IMR-90 (cell line): ENCODE measurements at regions not wholly inside any gene's neighbourhood (a gene's known extent, or its start where the extent isn't known, plus 50 kb on each side); places are given as distances from the start of the nearest gene placed in this dataset.

ENCODE experiments used
- ATAC-seq: fragments of 200-7000 bp; cut with Tn5 transposase; 2 replicates; pipeline ENCODE4 v1.9.1; 2020; ENCODE audit warnings: low read depth, mild to moderate bottlenecking, moderate library complexity
- BruUV-seq: library from RNA; stranded (reverse); fragments of 400-500 nt; replicated peaks from 2 replicates; lab custom pipeline; 2021; lab: Mats Ljungman, UMichigan
- CTCF ChIA-PET: fragments of 300-600 bp; formaldehyde crosslinking; extraction: SDS; loops from one replicate; lab custom pipeline; 2021; ENCODE audit warnings: antibody characterized with exemption; lab: Yijun Ruan, JAX
- POLR2A ChIA-PET: fragments of 300-600 bp; sonication (Branson Sonifier 250); formaldehyde crosslinking; loops from one replicate; lab custom pipeline; 2022; ENCODE audit warnings: antibody characterized with exemption; ENCODE audit not compliant: unreplicated experiment; lab: Charles Lee
- DNase-seq: peaks from one replicate; pipeline ENCODE4 v3.0.0; 2013
- H2AFZ ChIP-seq: replicated peaks from 2 replicates; pipeline ENCODE3; 2013; ENCODE audit warnings: low read length, mild to moderate bottlenecking; ENCODE audit not compliant: poor library complexity
- H2AK5ac ChIP-seq: 2 replicates; pipeline ENCODE4 v1.6.1; 2013; ENCODE audit warnings: low read depth, low read length, inconsistent platforms
- H2AK9ac ChIP-seq: replicated peaks from 2 replicates; pipeline ENCODE3; 2013; ENCODE audit warnings: mild to moderate bottlenecking, low read depth, low read length, moderate library complexity; ENCODE audit not compliant: poor library complexity
- H2BK120ac ChIP-seq: 2 replicates; pipeline ENCODE4 v1.6.1; 2013; ENCODE audit warnings: low read depth, low read length, inconsistent platforms
- H2BK15ac ChIP-seq: 3 replicates; pipeline ENCODE4 v1.6.1; 2013; ENCODE audit warnings: low read depth, low read length, inconsistent platforms
- H2BK20ac ChIP-seq: 2 replicates; pipeline ENCODE4 v1.6.1; 2013; ENCODE audit warnings: low read depth, mild to moderate bottlenecking, inconsistent platforms, low read length, moderate library complexity
- H2BK5ac ChIP-seq: 2 replicates; pipeline ENCODE4 v1.6.1; 2013; ENCODE audit warnings: mild to moderate bottlenecking, low read depth, low read length, inconsistent platforms; ENCODE audit not compliant: poor library complexity, severe bottlenecking
- H3K14ac ChIP-seq: replicated peaks from 2 replicates; pipeline ENCODE4 v1.6.1; 2013; ENCODE audit warnings: low read depth, low read length, inconsistent platforms
- H3K18ac ChIP-seq: 2 replicates; pipeline ENCODE4 v1.6.1; 2013; ENCODE audit warnings: low read depth, low read length, control low read depth
- H3K23ac ChIP-seq: 2 replicates; pipeline ENCODE4 v1.6.1; 2013; ENCODE audit warnings: low read depth, low read length, inconsistent platforms
- H3K27ac ChIP-seq: 2 replicates; pipeline ENCODE4 v1.5.1; 2013; ENCODE audit warnings: mild to moderate bottlenecking, control low read depth, low read length; ENCODE audit not compliant: insufficient read depth
- H3K27me3 ChIP-seq: 2 replicates; pipeline ENCODE4 v1.6.1; 2013; ENCODE audit warnings: low read length; ENCODE audit not compliant: control insufficient read depth, insufficient read depth
- H3K36me3 ChIP-seq: 2 replicates; pipeline ENCODE4 v1.6.1; 2013; ENCODE audit warnings: low read length, mixed read lengths; ENCODE audit not compliant: control insufficient read depth, insufficient read depth
- H3K4ac ChIP-seq: 2 replicates; pipeline ENCODE4 v1.6.1; 2013; ENCODE audit warnings: low read depth, low read length, inconsistent platforms
- H3K4me1 ChIP-seq: 2 replicates; pipeline ENCODE4 v1.6.1; 2013; ENCODE audit warnings: low read length, mixed read lengths; ENCODE audit not compliant: control insufficient read depth, insufficient read depth
- H3K4me2 ChIP-seq: 2 replicates; pipeline ENCODE4 v1.6.1; 2013; ENCODE audit warnings: low read depth, mild to moderate bottlenecking, control low read depth, low read length, moderate library complexity
- H3K4me3 ChIP-seq: 2 replicates; pipeline ENCODE4 v1.5.1; 2013; ENCODE audit warnings: low read depth, mild to moderate bottlenecking, control low read depth, low read length, moderate library complexity; ENCODE audit not compliant: insufficient read depth
- H3K56ac ChIP-seq: 2 replicates; pipeline ENCODE4 v1.6.1; 2013; ENCODE audit warnings: low read length, inconsistent platforms; ENCODE audit not compliant: insufficient read depth; ENCODE audit errors: extremely low read depth
- H3K79me1 ChIP-seq, 2 experiments: 2 replicates each; pipeline ENCODE4 v1.6.1; 2013; ENCODE audit warnings: low read length in 2 of 2, inconsistent platforms in 1 of 2, low read depth in 1 of 2
- H3K9ac ChIP-seq: 2 replicates; pipeline ENCODE4 v1.6.1; 2013; ENCODE audit warnings: low read depth, low read length, control low read depth
- H3K9me1 ChIP-seq: 2 replicates; pipeline ENCODE4 v1.6.1; 2013; ENCODE audit warnings: low read length, inconsistent platforms; ENCODE audit not compliant: insufficient read depth
- H3K9me3 ChIP-seq: 2 replicates; pipeline ENCODE4 v1.6.1; 2013; ENCODE audit warnings: low read length; ENCODE audit not compliant: control insufficient read depth, insufficient read depth
- H4K20me1 ChIP-seq: 2 replicates; pipeline ENCODE4 v1.6.1; 2013; ENCODE audit warnings: low read length, inconsistent platforms; ENCODE audit not compliant: insufficient read depth
- H4K5ac ChIP-seq: 2 replicates; pipeline ENCODE4 v1.6.1; 2013; ENCODE audit warnings: mild to moderate bottlenecking, low read depth, low read length, control low read depth
- H4K8ac ChIP-seq, 2 experiments: 2 replicates each; pipeline ENCODE4 v1.6.1; 2013; ENCODE audit warnings: low read depth in 2 of 2, low read length in 2 of 2, control low read depth in 1 of 2, inconsistent platforms in 1 of 2
- H4K91ac ChIP-seq: 2 replicates; pipeline ENCODE4 v1.6.1; 2013; ENCODE audit warnings: low read depth, low read length, inconsistent platforms; ENCODE audit not compliant: insufficient read depth
- BHLHE40 ChIP-seq: fragments of 150-350 bp; IDR thresholded peaks from 2 replicates; pipeline ENCODE4 v1.6.1; 2016; ENCODE audit warnings: mild to moderate bottlenecking, low read depth, low read length
- CEBPB ChIP-seq: IDR thresholded peaks from 2 replicates; pipeline ENCODE4 v1.6.1; 2012; ENCODE audit warnings: low read depth, low read length, improper control_type of control experiment
- CHD1 ChIP-seq: IDR thresholded peaks from 2 replicates; pipeline ENCODE4 v1.6.1; 2012; ENCODE audit warnings: low read depth, low read length, improper control_type of control experiment
- CTCF ChIP-seq: conservative IDR thresholded peaks from 2 replicates; pipeline ENCODE4 v1.5.1; 2012; ENCODE audit warnings: mild to moderate bottlenecking, low read depth, low read length, improper control_type of control experiment
- ELK1 ChIP-seq: fragments of 150-350 bp; IDR thresholded peaks from 2 replicates; pipeline ENCODE4 v1.6.1; 2016; ENCODE audit warnings: low read depth, mild to moderate bottlenecking, low read length, moderate library complexity, borderline replicate concordance
- FOS ChIP-seq: fragments of 150-350 bp; IDR thresholded peaks from 2 replicates; pipeline ENCODE4 v1.6.1; 2016; ENCODE audit warnings: low read depth, low read length
- MAFK ChIP-seq: IDR thresholded peaks from 2 replicates; pipeline ENCODE4 v1.6.1; 2012; ENCODE audit warnings: low read depth, low read length, improper control_type of control experiment
- MAZ ChIP-seq: IDR thresholded peaks from 2 replicates; pipeline ENCODE4 v1.6.1; 2012; ENCODE audit warnings: low read depth, mild to moderate bottlenecking, low read length, improper control_type of control experiment, moderate library complexity, borderline replicate concordance
- MXI1 ChIP-seq: IDR thresholded peaks from 2 replicates; pipeline ENCODE4 v1.6.1; 2012; ENCODE audit warnings: low read depth, mild to moderate bottlenecking, low read length, moderate library complexity, borderline replicate concordance
- NFE2L2 ChIP-seq: fragments of 150-350 bp; IDR thresholded peaks from 2 replicates; pipeline ENCODE4 v1.6.1; 2016; ENCODE audit warnings: low read depth, mild to moderate bottlenecking, low read length
- POLR2A ChIP-seq: IDR thresholded peaks from 2 replicates; pipeline ENCODE4 v1.6.1; 2012; ENCODE audit warnings: mild to moderate bottlenecking, low read depth, low read length
- RAD21 ChIP-seq: IDR thresholded peaks from 2 replicates; pipeline ENCODE4 v1.6.1; 2012; ENCODE audit warnings: low read length, improper control_type of control experiment
- RCOR1 ChIP-seq: IDR thresholded peaks from 2 replicates; pipeline ENCODE4 v1.6.1; 2012; ENCODE audit warnings: mild to moderate bottlenecking, low read length, improper control_type of control experiment; ENCODE audit not compliant: insufficient replicate concordance
- RFX5 ChIP-seq: IDR thresholded peaks from 2 replicates; pipeline ENCODE4 v1.8.0; 2012; ENCODE audit warnings: low read depth, mild to moderate bottlenecking, low read length, moderate library complexity
- SMC3 ChIP-seq: fragments of 150-350 bp; IDR thresholded peaks from 2 replicates; pipeline ENCODE4 v1.6.1; 2016; ENCODE audit warnings: low read depth, mild to moderate bottlenecking, antibody characterized with exemption, low read length, moderate library complexity
- USF2 ChIP-seq: fragments of 150-350 bp; IDR thresholded peaks from 2 replicates; pipeline ENCODE4 v1.6.1; 2017; ENCODE audit warnings: mild to moderate bottlenecking, antibody characterized with exemption, low read length, low read depth
- WGBS, 2 experiments: methylation state at CpG; one replicate each; pipeline versions ENCODE4 v1.1.5 to v1.1.7; 2013; ENCODE audit warnings: missing lambda C conversion rate in 2 of 2; ENCODE audit not compliant: insufficient read length in 1 of 2; ENCODE audit errors: extremely low coverage in 2 of 2; 5-methylcytosine and 5-hydroxymethylcytosine counted together
- dilution Hi-C: fragments of 300-500 bp; cut with HindIII; formaldehyde crosslinking; loops from one replicate; pipeline ENCODE4 v1.14.3; 2018; ENCODE audit warnings: low sequenced_read_pairs; ENCODE audit not compliant: unreplicated experiment
- in situ Hi-C: fragments of 300-500 bp; cut with MboI; formaldehyde crosslinking; loops from 3 replicates; pipeline ENCODE4 v1.14.3; 2019; ENCODE audit warnings: low sequenced_read_pairs, inconsistent platforms, mixed read lengths
- intact Hi-C: fragments of 100-400 bp; cut with micrococcal nuclease; formaldehyde crosslinking; loops from 2 replicates; pipeline ENCODE4 v1.10.0; 2022

- DNase-seq: no peak
- ATAC-seq: no peak
- H3K36me3 ChIP-seq: no peaks in the 10 kb centered on the region
Measured at GRCh38 chr5:92050970-92051369, 667.9 kb upstream of the ARRDC3 start.

More at GRCh38 chr5:92050970-92051369, 667.9 kb upstream of the ARRDC3 start:
- intact Hi-C loops: no loop called here
- Histone ChIP-seq H3K18ac (no peak overlapping the region), H2BK20ac (no peak overlapping the region), H2AK5ac (peak overlapping the region; percentile 15; the same call in 1 of the 2 replicates), H2BK120ac (no peak overlapping the region), H4K8ac (no peak overlapping the region), H2AFZ (no peak overlapping the region), H3K9ac (no peak overlapping the region), H3K9me3 (no peaks in the 10 kb centered on the region), H3K14ac (no peak overlapping the region), H3K23ac (no peak overlapping the region), H3K56ac (no peak overlapping the region), H2AK9ac (no peak overlapping the region), H3K27me3 (no peaks in the 10 kb centered on the region), H3K4me1 (no peaks in the 10 kb centered on the region), H3K79me1 (no peaks in the 10 kb centered on the region), H2BK15ac (no peak overlapping the region), H3K27ac (no peak overlapping the region), H4K5ac (no peak overlapping the region), H3K4ac (no peak overlapping the region), H3K9me1 (no peaks in the 10 kb centered on the region), H3K4me2 (no peak overlapping the region), H4K91ac (no peak overlapping the region), H2BK5ac (no peak overlapping the region), H4K20me1 (no peaks in the 10 kb centered on the region), H3K4me3 (no peak overlapping the region)
- no TSS peak for BruUV-seq
- dilution Hi-C loops: no loop called here
- CTCF ChIA-PET: interaction anchor here (0.9 kb wide), 1 partner anchor 14 kb away, joined by 3 read pairs; no protein-coding TSS in a partner anchor
- no CpG with 5 or more reads among the region's 2 CpGs for whole genome bisulfite sequencing, 2 experiments
- in situ Hi-C loops: no loop called here
- POLR2A ChIA-PET: no interaction called here
- TF ChIP-seq NFE2L2: no peak
- TF ChIP-seq BHLHE40: no peak
- TF ChIP-seq USF2: no peak
- no peak for TF ChIP-seq MAFK
- TF ChIP-seq CEBPB: no peak
- no peak for TF ChIP-seq FOS
- TF ChIP-seq CHD1: no peak
- no peak for TF ChIP-seq ELK1
- no peak for TF ChIP-seq RAD21
- TF ChIP-seq CTCF: no peak
- TF ChIP-seq RFX5: no peak
- no peak for TF ChIP-seq SMC3
- no peak for TF ChIP-seq MAZ
- TF ChIP-seq MXI1: no peak
- no peak for TF ChIP-seq POLR2A
- no peak for TF ChIP-seq RCOR1
